HEK293T (cell line): ENCODE measurements at regions not wholly inside any gene's neighbourhood (a gene's known extent, or its start where the extent isn't known, plus 50 kb on each side); places are given as distances from the start of the nearest gene placed in this dataset.

Experiments used
- ARNT ChIP-seq: fragments of 450-650 bp; IDR thresholded peaks from 2 replicates; pipeline ENCODE4 v1.6.1; 2017; ENCODE audit warnings: mild to moderate bottlenecking
- CTBP1 ChIP-seq: fragments of 450-650 bp; IDR thresholded peaks from 2 replicates; pipeline ENCODE4 v1.6.1; 2016; ENCODE audit warnings: borderline replicate concordance
- FOXK2 ChIP-seq: fragments of 450-650 bp; IDR thresholded peaks from 2 replicates; pipeline ENCODE4 v1.6.1; 2016; ENCODE audit warnings: mild to moderate bottlenecking
- FOXM1 ChIP-seq: fragments of 450-650 bp; IDR thresholded peaks from 2 replicates; pipeline ENCODE4 v1.6.1; 2017; ENCODE audit warnings: mild to moderate bottlenecking, borderline replicate concordance
- L3MBTL2 ChIP-seq: fragments of 450-650 bp; conservative IDR thresholded peaks from 2 replicates; pipeline ENCODE4 v1.6.1; 2016; ENCODE audit warnings: mild to moderate bottlenecking
- LEF1 ChIP-seq: fragments of 450-650 bp; IDR thresholded peaks from 2 replicates; pipeline ENCODE4 v1.6.1; 2017; ENCODE audit warnings: mild to moderate bottlenecking, borderline replicate concordance
- NFRKB ChIP-seq: fragments of 450-650 bp; IDR thresholded peaks from 2 replicates; pipeline ENCODE4 v1.6.1; 2016; ENCODE audit warnings: mild to moderate bottlenecking, moderate library complexity
- SP1 ChIP-seq: fragments of 450-650 bp; IDR thresholded peaks from 2 replicates; pipeline ENCODE4 v1.6.1; 2017
- SUZ12 ChIP-seq: fragments of 450-650 bp; IDR thresholded peaks from 2 replicates; pipeline ENCODE4 v1.6.1; 2016; ENCODE audit warnings: mild to moderate bottlenecking
- TF ChIP-seq, protein P1 (sequence below): fragments of 450-650 bp; IDR thresholded peaks from 2 replicates; pipeline ENCODE4 v1.6.1; 2016

DNA sequence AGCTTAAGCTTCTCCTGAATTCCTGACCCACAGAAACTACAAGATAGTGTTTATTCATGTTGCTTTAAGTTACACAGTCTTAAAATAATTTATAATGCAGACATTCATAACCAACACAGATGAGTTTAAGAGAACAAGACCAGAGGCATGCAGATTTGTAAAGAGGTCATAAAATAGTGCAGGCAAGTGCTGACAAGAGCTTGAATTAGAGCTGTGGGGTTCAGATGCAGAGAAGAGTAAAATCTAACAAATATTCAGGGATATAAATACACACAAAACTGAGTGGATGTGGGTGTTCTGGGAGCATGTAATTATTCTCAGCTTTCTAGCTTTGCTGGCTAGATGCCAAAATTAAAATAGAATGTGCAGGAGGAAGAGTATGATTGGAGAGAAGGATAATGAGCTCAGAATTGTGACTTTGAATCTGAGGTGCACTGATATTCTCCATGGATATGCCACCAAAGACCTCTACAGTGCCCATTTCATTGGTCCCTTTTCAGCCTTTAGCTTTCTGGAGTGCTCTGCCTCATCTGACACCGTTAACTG lies 291.9 kb upstream of the SGK1 start:
- TF ChIP-seq, protein P1, sequence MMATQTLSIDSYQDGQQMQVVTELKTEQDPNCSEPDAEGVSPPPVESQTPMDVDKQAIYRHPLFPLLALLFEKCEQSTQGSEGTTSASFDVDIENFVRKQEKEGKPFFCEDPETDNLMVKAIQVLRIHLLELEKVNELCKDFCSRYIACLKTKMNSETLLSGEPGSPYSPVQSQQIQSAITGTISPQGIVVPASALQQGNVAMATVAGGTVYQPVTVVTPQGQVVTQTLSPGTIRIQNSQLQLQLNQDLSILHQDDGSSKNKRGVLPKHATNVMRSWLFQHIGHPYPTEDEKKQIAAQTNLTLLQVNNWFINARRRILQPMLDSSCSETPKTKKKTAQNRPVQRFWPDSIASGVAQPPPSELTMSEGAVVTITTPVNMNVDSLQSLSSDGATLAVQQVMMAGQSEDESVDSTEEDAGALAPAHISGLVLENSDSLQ = no peak
- TF ChIP-seq FOXK2 (no peak), SUZ12 (no peak), CTBP1 (no peak), L3MBTL2 (no peak), ARNT (no peak), FOXM1 (no peak), LEF1 (no peak), SP1 (no peak), NFRKB (no peak)
